HepG2 (cell line): ENCODE measurements at regions not wholly inside any gene's neighbourhood (a gene's known extent, or its start where the extent isn't known, plus 50 kb on each side); places are given as distances from the start of the nearest gene placed in this dataset.

ENCODE experiments used
- ATAC-seq: fragments of 200-7000 bp; cut with Tn5 transposase; 3 replicates; pipeline ENCODE4 v1.9.1; 2020; ENCODE audit warnings: mild to moderate bottlenecking, moderate library complexity
- BruUV-seq: library from RNA; stranded (reverse); fragments of 400-500 nt; replicated peaks from 2 replicates; lab custom pipeline; 2021; lab: Mats Ljungman, UMichigan
- CTCF ChIA-PET: fragments of 300-600 bp; formaldehyde crosslinking; extraction: SDS; loops from one replicate; lab custom pipeline; 2021; ENCODE audit warnings: low total read pairs, inconsistent platforms, low intra/inter-chr PET ratio; lab: Yijun Ruan, JAX
- POLR2A ChIA-PET: fragments of 350-600 bp; sonication (Branson Sonifier 250); formaldehyde crosslinking; loops from one replicate; lab custom pipeline; 2020; ENCODE audit warnings: antibody characterized with exemption, inconsistent platforms; lab: Yijun Ruan, JAX
- DNase-seq: peaks from one replicate; pipeline ENCODE4 v3.0.0-alpha.2; 2015; ENCODE audit warnings: low spot score
- FAIRE-seq: peaks from 3 replicates; lab custom pipeline; 2011; peaks lifted over from hg19 to GRCh38; lab: Jason Lieb, UNC
- H2AFZ ChIP-seq: one replicate; pipeline ENCODE4 v1.6.1; 2011; ENCODE audit warnings: low read length, inconsistent platforms
- H3K27ac ChIP-seq: fragments of 300-600 bp; 3 replicates; pipeline ENCODE4 v1.8.0; 2011; ENCODE audit warnings: mixed run types, mild to moderate bottlenecking, mixed read lengths, low read length, inconsistent platforms; ENCODE audit not compliant: insufficient read depth; ENCODE audit errors: extremely low read length
- H3K27me3 ChIP-seq, 2 experiments: fragments of 200-600 bp in 1 of 2; 2 replicates in 1 of 2; 3 replicates in 1 of 2; pipeline versions ENCODE4 v1.6.0 to v1.8.0; 2011; ENCODE audit warnings: low read length in 2 of 2, mild to moderate bottlenecking in 2 of 2, moderate library complexity in 2 of 2, inconsistent platforms in 1 of 2; ENCODE audit not compliant: insufficient read depth in 2 of 2, control insufficient read depth in 1 of 2
- H3K36me3 ChIP-seq, 2 experiments: fragments of 200-600 bp in 1 of 2; replicated peaks in 1 of 2; 2 replicates in 1 of 2; 3 replicates in 1 of 2; pipeline versions ENCODE4 v1.5.1 to v1.8.0; 2011; ENCODE audit warnings: low read length in 2 of 2, inconsistent platforms in 1 of 2; ENCODE audit not compliant: insufficient read depth in 2 of 2, control insufficient read depth in 1 of 2
- H3K4me1 ChIP-seq: 2 replicates; pipeline ENCODE4 v1.5.1; 2012; ENCODE audit warnings: low read length, inconsistent platforms; ENCODE audit not compliant: insufficient read depth
- H3K4me2 ChIP-seq: 2 replicates; pipeline ENCODE4 v1.6.0; 2011; ENCODE audit warnings: low read depth, low read length, inconsistent platforms
- H3K4me3 ChIP-seq, 3 experiments: fragments of 200-600 bp in 1 of 3; sonication (generic), shearing (Covaris generic) in 1 of 3; replicated peaks in 1 of 3; 2 replicates each; pipeline ENCODE4 v1.5.1; 2011 to 2016; ENCODE audit warnings: low read length in 3 of 3, inconsistent platforms in 2 of 3, low read depth in 2 of 3, mild to moderate bottlenecking in 2 of 3, control low read depth in 1 of 3, mixed read lengths in 1 of 3; ENCODE audit not compliant: insufficient read depth in 1 of 3
- H3K79me2 ChIP-seq: one replicate; pipeline ENCODE4 v1.6.1; 2011; ENCODE audit warnings: low read length, inconsistent platforms; ENCODE audit not compliant: insufficient read depth
- H3K9ac ChIP-seq: 2 replicates; pipeline ENCODE4 v1.6.0; 2011; ENCODE audit warnings: mild to moderate bottlenecking, low read depth, low read length, inconsistent platforms; ENCODE audit not compliant: insufficient read depth
- H3K9me3 ChIP-seq: 2 replicates; pipeline ENCODE4 v1.5.1; 2012; ENCODE audit warnings: mild to moderate bottlenecking, low read length
- H4K20me1 ChIP-seq: 2 replicates; pipeline ENCODE4 v1.6.0; 2011; ENCODE audit warnings: inconsistent platforms, mild to moderate bottlenecking, low read length, moderate library complexity; ENCODE audit not compliant: insufficient read depth
- EED ChIP-seq: sonication (generic); formaldehyde crosslinking; IDR thresholded peaks from 2 replicates; pipeline ENCODE4 v1.5.0; 2020; ENCODE audit warnings: mild to moderate bottlenecking, missing genetic modification reagents
- HMGXB3 ChIP-seq: sonication (generic); formaldehyde crosslinking; IDR thresholded peaks from 2 replicates; pipeline ENCODE4 v1.4.0; 2020; ENCODE audit warnings: missing genetic modification reagents, borderline replicate concordance
- TRIM24 ChIP-seq: sonication (generic); formaldehyde crosslinking; IDR thresholded peaks from 2 replicates; pipeline ENCODE4 v1.8.0; 2022; ENCODE audit warnings: mild to moderate bottlenecking, missing genetic modification reagents
- ZFP36 ChIP-seq: fragments of 150-350 bp; IDR thresholded peaks from 2 replicates; pipeline ENCODE4 v1.6.1; 2018; ENCODE audit warnings: borderline replicate concordance, low read length, low read depth; ENCODE audit not compliant: partially characterized antibody
- ZNF510 ChIP-seq: sonication (generic); formaldehyde crosslinking; IDR thresholded peaks from 2 replicates; pipeline ENCODE4 v1.4.0; 2020; ENCODE audit warnings: low read depth, mild to moderate bottlenecking, missing genetic modification reagents
- WGBS: methylation state at CpG from one replicate; pipeline ENCODE4 v1.1.6; 2017; ENCODE audit warnings: low lambda C conversion rate; 5-methylcytosine and 5-hydroxymethylcytosine counted together
- in situ Hi-C: cut with HindIII; loops from 2 replicates; pipeline ENCODE4 v1.10.0; 2017; ENCODE audit warnings: low pct_unique_long_range_greater_than_20kb; ENCODE audit not compliant: extremely low pct_ligation_motif_present
- intact Hi-C: fragments of 100-400 bp; cut with micrococcal nuclease; formaldehyde crosslinking; loops from one replicate; pipeline ENCODE4 v1.10.0; 2022; ENCODE audit not compliant: unreplicated experiment
- TF ChIP-seq, protein P1 (sequence below): sonication (generic); formaldehyde crosslinking; IDR thresholded peaks from 2 replicates; pipeline ENCODE4 v1.5.0; 2020; ENCODE audit warnings: missing genetic modification reagents, mild to moderate bottlenecking, borderline replicate concordance
- TF ChIP-seq, protein P2 (sequence below): IDR thresholded peaks from 2 replicates; pipeline ENCODE4 v1.6.1; 2016; ENCODE audit warnings: low read depth, missing genetic modification reagents, missing compliant biosample characterization
- TF ChIP-seq, protein P3 (sequence below): sonication (generic); formaldehyde crosslinking; IDR thresholded peaks from 2 replicates; pipeline ENCODE4 v1.4.0; 2020; ENCODE audit warnings: mild to moderate bottlenecking, missing genetic modification reagents

DNA sequence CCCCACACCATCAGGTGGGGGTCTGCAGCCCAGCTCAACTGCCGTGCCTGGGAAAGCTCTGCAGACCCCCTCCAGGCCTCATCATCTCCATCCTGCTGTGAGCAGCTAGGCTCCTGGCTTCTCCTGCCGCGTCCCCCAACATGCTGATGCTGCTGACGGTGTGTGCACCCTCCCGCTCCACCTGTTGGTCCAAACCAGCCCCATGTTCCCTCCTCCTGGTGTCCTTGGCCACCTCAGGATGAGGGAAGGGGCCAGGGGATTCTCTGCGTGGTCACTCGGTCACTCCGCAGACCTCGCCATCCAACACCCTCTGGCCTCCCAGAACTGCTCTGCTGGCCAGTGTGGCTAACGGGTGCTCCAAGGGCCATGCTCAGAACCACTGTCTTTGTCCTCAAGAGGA is 368.6 kb downstream of the FOXL1 start:
- CTCF ChIA-PET, result no interaction called here
- no peak overlapping the region for H3K4me3 ChIP-seq
- intact Hi-C loops (no loop called here), in situ Hi-C loops (no loop called here)
- WGBS, result 57% methylated on average over 10 of the region's 10 CpGs
- no peaks in the 10 kb centered on the region for H3K4me1 ChIP-seq
- no peak overlapping the region for H3K27ac ChIP-seq
- no peaks in the 10 kb centered on the region for H3K9me3 ChIP-seq
- no peak overlapping the region for H2AFZ ChIP-seq
- DNase-seq (no peak), ATAC-seq (no peak), FAIRE-seq (no peak)
- H3K79me2 ChIP-seq, result no peaks in the 10 kb centered on the region
- peaks cover 4 to 38% of the 10 kb centered on the region in 2 experiments; a peak in 3 of 5 replicates for H3K27me3 ChIP-seq
- H3K4me2 ChIP-seq, result no peak overlapping the region
- H3K9ac ChIP-seq, result no peak overlapping the region
- no TSS peak for BruUV-seq
- no peaks in the 10 kb centered on the region for H4K20me1 ChIP-seq
- POLR2A ChIA-PET, result no interaction called here
- H3K36me3 ChIP-seq, result no peaks in the 10 kb centered on the region
- TF ChIP-seq ZFP36, result no peak
- TF ChIP-seq, protein P1, sequence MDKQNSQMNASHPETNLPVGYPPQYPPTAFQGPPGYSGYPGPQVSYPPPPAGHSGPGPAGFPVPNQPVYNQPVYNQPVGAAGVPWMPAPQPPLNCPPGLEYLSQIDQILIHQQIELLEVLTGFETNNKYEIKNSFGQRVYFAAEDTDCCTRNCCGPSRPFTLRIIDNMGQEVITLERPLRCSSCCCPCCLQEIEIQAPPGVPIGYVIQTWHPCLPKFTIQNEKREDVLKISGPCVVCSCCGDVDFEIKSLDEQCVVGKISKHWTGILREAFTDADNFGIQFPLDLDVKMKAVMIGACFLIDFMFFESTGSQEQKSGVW (CRISPR knock-in tag), result no peak
- TF ChIP-seq, protein P2, sequence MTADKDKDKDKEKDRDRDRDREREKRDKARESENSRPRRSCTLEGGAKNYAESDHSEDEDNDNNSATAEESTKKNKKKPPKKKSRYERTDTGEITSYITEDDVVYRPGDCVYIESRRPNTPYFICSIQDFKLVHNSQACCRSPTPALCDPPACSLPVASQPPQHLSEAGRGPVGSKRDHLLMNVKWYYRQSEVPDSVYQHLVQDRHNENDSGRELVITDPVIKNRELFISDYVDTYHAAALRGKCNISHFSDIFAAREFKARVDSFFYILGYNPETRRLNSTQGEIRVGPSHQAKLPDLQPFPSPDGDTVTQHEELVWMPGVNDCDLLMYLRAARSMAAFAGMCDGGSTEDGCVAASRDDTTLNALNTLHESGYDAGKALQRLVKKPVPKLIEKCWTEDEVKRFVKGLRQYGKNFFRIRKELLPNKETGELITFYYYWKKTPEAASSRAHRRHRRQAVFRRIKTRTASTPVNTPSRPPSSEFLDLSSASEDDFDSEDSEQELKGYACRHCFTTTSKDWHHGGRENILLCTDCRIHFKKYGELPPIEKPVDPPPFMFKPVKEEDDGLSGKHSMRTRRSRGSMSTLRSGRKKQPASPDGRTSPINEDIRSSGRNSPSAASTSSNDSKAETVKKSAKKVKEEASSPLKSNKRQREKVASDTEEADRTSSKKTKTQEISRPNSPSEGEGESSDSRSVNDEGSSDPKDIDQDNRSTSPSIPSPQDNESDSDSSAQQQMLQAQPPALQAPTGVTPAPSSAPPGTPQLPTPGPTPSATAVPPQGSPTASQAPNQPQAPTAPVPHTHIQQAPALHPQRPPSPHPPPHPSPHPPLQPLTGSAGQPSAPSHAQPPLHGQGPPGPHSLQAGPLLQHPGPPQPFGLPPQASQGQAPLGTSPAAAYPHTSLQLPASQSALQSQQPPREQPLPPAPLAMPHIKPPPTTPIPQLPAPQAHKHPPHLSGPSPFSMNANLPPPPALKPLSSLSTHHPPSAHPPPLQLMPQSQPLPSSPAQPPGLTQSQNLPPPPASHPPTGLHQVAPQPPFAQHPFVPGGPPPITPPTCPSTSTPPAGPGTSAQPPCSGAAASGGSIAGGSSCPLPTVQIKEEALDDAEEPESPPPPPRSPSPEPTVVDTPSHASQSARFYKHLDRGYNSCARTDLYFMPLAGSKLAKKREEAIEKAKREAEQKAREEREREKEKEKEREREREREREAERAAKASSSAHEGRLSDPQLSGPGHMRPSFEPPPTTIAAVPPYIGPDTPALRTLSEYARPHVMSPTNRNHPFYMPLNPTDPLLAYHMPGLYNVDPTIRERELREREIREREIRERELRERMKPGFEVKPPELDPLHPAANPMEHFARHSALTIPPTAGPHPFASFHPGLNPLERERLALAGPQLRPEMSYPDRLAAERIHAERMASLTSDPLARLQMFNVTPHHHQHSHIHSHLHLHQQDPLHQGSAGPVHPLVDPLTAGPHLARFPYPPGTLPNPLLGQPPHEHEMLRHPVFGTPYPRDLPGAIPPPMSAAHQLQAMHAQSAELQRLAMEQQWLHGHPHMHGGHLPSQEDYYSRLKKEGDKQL, result no peak
- TF ChIP-seq HMGXB3, result no peak
- TF ChIP-seq, protein P3, sequence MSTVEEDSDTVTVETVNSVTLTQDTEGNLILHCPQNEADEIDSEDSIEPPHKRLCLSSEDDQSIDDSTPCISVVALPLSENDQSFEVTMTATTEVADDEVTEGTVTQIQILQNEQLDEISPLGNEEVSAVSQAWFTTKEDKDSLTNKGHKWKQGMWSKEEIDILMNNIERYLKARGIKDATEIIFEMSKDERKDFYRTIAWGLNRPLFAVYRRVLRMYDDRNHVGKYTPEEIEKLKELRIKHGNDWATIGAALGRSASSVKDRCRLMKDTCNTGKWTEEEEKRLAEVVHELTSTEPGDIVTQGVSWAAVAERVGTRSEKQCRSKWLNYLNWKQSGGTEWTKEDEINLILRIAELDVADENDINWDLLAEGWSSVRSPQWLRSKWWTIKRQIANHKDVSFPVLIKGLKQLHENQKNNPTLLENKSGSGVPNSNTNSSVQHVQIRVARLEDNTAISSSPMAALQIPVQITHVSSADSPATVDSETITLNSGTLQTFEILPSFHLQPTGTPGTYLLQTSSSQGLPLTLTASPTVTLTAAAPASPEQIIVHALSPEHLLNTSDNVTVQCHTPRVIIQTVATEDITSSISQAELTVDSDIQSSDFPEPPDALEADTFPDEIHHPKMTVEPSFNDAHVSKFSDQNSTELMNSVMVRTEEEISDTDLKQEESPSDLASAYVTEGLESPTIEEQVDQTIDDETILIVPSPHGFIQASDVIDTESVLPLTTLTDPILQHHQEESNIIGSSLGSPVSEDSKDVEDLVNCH (CRISPR knock-in tag), result no peak
- TF ChIP-seq TRIM24, result no peak
- no peak for TF ChIP-seq ZNF510 (CRISPR knock-in tag)
- no peak for TF ChIP-seq EED (CRISPR knock-in tag)
